Mammary epithelial cell (primary cell): ENCODE measurements at regions not wholly inside any gene's neighbourhood (a gene's known extent, or its start where the extent isn't known, plus 50 kb on each side); places are given as distances from the start of the nearest gene placed in this dataset.
"Not testable (repeated sequence)": the region's sequence is repeated elsewhere in the genome, so short reads cannot be mapped to it uniquely, and the experiment has no call there.

Experiments used
- CTCF ChIP-seq, 2 donors: IDR thresholded peaks in 1 of 2; conservative IDR thresholded peaks in 1 of 2; 2 replicates each; pipeline ENCODE4 v1.5.1; 2011 to 2012; ENCODE audit warnings: inconsistent platforms in 2 of 2, low read length in 2 of 2, mild to moderate bottlenecking in 2 of 2, control low read depth in 1 of 2, low read depth in 1 of 2; ENCODE audit not compliant: insufficient read depth in 1 of 2; ENCODE audit errors: extremely low read depth in 1 of 2
- EZH2 ChIP-seq: IDR thresholded peaks from 2 replicates; pipeline ENCODE4 v1.6.1; 2012; ENCODE audit warnings: low read length, inconsistent platforms, borderline replicate concordance

GRCh38 chr2:31799282-31799681, 211.5 kb downstream of the MEMO1 start:
- TF ChIP-seq CTCF (conservative IDR thresholded peaks at IDR 0.05 in 1 of 2, IDR thresholded peaks at IDR 0.05 in 1 of 2; ENCODE audit: extremely low read depth in 1 of 2, insufficient read depth in 1 of 2, low read depth in 1 of 2, low read length in 2 of 2); EZH2: not testable (repeated sequence)
